OCI-LY7 (cell line): ENCODE measurements at regions not wholly inside any gene's neighbourhood (a gene's known extent, or its start where the extent isn't known, plus 50 kb on each side); places are given as distances from the start of the nearest gene placed in this dataset.

Experiments used
- BruUV-seq: library from RNA; stranded (reverse); fragments of 400-500 nt; replicated peaks from 2 replicates; lab custom pipeline; 2021; lab: Mats Ljungman, UMichigan
- CTCF ChIA-PET: fragments of 300-600 bp; sonication (Branson Sonifier 250); formaldehyde crosslinking; loops from one replicate; lab custom pipeline; 2022; ENCODE audit warnings: antibody characterized with exemption; ENCODE audit not compliant: unreplicated experiment; lab: Charles Lee
- POLR2A ChIA-PET: fragments of 300-600 bp; sonication (Branson Sonifier 250); formaldehyde crosslinking; loops from one replicate; lab custom pipeline; 2022; ENCODE audit warnings: antibody characterized with exemption; lab: Charles Lee
- DNase-seq: peaks from one replicate; pipeline ENCODE4 v3.0.0-alpha.2; 2015; ENCODE audit warnings: low spot score
- H2AFZ ChIP-seq: fragments of 200-600 bp; sonication (generic), shearing (Covaris generic); 2 replicates; pipeline ENCODE4 v1.6.1; 2014; ENCODE audit warnings: mild to moderate bottlenecking, antibody characterized with exemption, low read length, moderate library complexity
- H3K27ac ChIP-seq: fragments of 200-600 bp; sonication (generic); 2 replicates; pipeline ENCODE4 v1.5.1; 2014; ENCODE audit warnings: mixed run types, low read depth, mild to moderate bottlenecking, moderate library complexity, low read length, inconsistent platforms; ENCODE audit not compliant: poor library complexity, severe bottlenecking
- H3K36me3 ChIP-seq: fragments of 200-600 bp; sonication (generic); 2 replicates; pipeline ENCODE4 v1.6.1; 2014; ENCODE audit warnings: mild to moderate bottlenecking, antibody characterized with exemption, low read length, moderate library complexity, mixed read lengths; ENCODE audit not compliant: insufficient read depth
- H3K4me1 ChIP-seq: fragments of 200-600 bp; sonication (generic); 2 replicates; pipeline ENCODE4 v1.5.1; 2014; ENCODE audit warnings: mild to moderate bottlenecking, low read length; ENCODE audit not compliant: insufficient read depth, poor library complexity, severe bottlenecking
- H3K4me2 ChIP-seq: fragments of 200-600 bp; sonication (generic); 2 replicates; pipeline ENCODE4 v1.6.1; 2014; ENCODE audit warnings: mild to moderate bottlenecking, low read length
- H3K4me3 ChIP-seq: fragments of 200-600 bp; sonication (generic); 2 replicates; pipeline ENCODE4 v1.5.1; 2014; ENCODE audit warnings: mild to moderate bottlenecking, low read depth, low read length; ENCODE audit not compliant: poor library complexity, severe bottlenecking
- H3K79me2 ChIP-seq: fragments of 200-600 bp; sonication (generic); 2 replicates; pipeline ENCODE4 v1.6.1; 2016; ENCODE audit warnings: low read depth, mild to moderate bottlenecking, low read length, moderate library complexity, mixed read lengths; ENCODE audit not compliant: insufficient read depth
- H3K9me2 ChIP-seq: fragments of 200-600 bp; sonication (generic); 2 replicates; pipeline ENCODE4 v1.6.1; 2016; ENCODE audit warnings: mild to moderate bottlenecking, low read length, mixed read lengths; ENCODE audit not compliant: insufficient read depth
- H3K9me3 ChIP-seq: fragments of 200-600 bp; sonication (generic); 2 replicates; pipeline ENCODE4 v1.6.1; 2014; ENCODE audit warnings: mild to moderate bottlenecking, mixed run types, low read length, mixed read lengths
- H4K20me1 ChIP-seq: fragments of 200-600 bp; sonication (generic); 2 replicates; pipeline ENCODE4 v1.6.1; 2014; ENCODE audit warnings: mild to moderate bottlenecking, antibody characterized with exemption, low read length, moderate library complexity, mixed read lengths; ENCODE audit not compliant: insufficient read depth
- EZH2phosphoT487 ChIP-seq: fragments of 200-600 bp; sonication (generic); IDR thresholded peaks from 2 replicates; pipeline ENCODE4 v1.6.1; 2018; ENCODE audit warnings: low read depth, borderline replicate concordance, mild to moderate bottlenecking, mixed run types, antibody characterized with exemption, low read length, moderate library complexity, mixed read lengths
- intact Hi-C: fragments of 100-400 bp; cut with micrococcal nuclease; formaldehyde crosslinking; loops from one replicate; pipeline ENCODE4 v1.10.0; 2022; ENCODE audit not compliant: unreplicated experiment
- TF ChIP-seq, protein P1 (sequence below): fragments of 200-600 bp; sonication (generic); conservative IDR thresholded peaks from 2 replicates; pipeline ENCODE4 v1.5.1; 2014; ENCODE audit warnings: mild to moderate bottlenecking, antibody characterized with exemption, low read length, moderate library complexity, mixed read lengths

DNA sequence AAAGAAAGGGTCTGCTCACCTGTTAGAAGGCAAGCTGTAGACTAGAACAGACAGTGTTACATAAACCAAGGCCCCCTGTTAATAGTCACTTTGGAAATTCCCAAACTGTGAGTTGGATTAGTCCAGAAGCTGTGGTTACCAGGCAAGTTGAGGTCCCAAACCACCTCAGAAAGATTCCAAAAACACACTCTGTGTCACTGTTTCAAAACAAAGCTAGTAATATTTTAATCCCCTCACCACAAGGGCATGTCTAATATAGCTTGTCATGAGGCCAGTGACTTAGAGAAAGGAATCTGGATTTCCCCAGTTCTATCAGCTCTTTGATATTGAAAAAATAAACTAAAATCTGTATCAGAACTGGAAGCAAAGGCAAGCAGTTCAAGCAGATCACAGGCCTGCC, 244.6 kb downstream of the HAO1 start:
- no peak overlapping the region for H3K27ac ChIP-seq
- H3K4me2 ChIP-seq: no peak overlapping the region
- H3K4me3 ChIP-seq: no peak overlapping the region
- ChIA-PET POLR2A (interaction anchor here (0.5 to 1.7 kb wide), 5 partner anchors 9 to 864 kb away, joined by 3 to 9 read pairs (median 3); no protein-coding TSS in a partner anchor), CTCF (no interaction called here)
- TF ChIP-seq, protein P1, sequence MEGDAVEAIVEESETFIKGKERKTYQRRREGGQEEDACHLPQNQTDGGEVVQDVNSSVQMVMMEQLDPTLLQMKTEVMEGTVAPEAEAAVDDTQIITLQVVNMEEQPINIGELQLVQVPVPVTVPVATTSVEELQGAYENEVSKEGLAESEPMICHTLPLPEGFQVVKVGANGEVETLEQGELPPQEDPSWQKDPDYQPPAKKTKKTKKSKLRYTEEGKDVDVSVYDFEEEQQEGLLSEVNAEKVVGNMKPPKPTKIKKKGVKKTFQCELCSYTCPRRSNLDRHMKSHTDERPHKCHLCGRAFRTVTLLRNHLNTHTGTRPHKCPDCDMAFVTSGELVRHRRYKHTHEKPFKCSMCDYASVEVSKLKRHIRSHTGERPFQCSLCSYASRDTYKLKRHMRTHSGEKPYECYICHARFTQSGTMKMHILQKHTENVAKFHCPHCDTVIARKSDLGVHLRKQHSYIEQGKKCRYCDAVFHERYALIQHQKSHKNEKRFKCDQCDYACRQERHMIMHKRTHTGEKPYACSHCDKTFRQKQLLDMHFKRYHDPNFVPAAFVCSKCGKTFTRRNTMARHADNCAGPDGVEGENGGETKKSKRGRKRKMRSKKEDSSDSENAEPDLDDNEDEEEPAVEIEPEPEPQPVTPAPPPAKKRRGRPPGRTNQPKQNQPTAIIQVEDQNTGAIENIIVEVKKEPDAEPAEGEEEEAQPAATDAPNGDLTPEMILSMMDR: no peak
- TF ChIP-seq EZH2phosphoT487: no peak
- no peaks in the 10 kb centered on the region for H4K20me1 ChIP-seq
- H3K9me2 ChIP-seq: no peaks in the 10 kb centered on the region
- H3K4me1 ChIP-seq: no peaks in the 10 kb centered on the region
- no peak overlapping the region for H2AFZ ChIP-seq
- no peak for DNase-seq
- no peaks in the 10 kb centered on the region for H3K79me2 ChIP-seq
- BruUV-seq: no TSS peak
- intact Hi-C loops: no loop called here
- H3K36me3 ChIP-seq: no peaks in the 10 kb centered on the region
- H3K9me3 ChIP-seq: no peaks in the 10 kb centered on the region

DNA sequence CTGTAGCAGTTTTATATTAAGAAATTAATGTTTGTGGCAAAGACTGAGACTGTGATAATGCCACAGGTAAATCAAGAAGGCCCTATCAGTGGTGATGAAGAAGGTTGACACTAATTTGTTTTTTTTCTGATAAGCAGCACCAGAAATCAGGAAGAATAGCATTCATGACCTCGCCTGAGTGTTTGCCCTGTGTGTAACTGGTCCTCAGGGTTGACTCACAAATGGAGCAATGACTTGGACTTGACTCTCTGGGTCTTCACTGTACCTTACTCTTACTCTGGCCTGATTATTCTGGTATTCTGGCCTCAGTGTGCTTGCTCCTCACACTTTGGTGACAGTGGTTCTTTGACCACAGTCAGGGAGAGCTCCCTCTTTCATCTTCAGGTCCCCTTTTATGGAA, 243.9 kb downstream of the HAO1 start:
- H3K79me2 ChIP-seq: no peaks in the 10 kb centered on the region
- POLR2A ChIA-PET: interaction anchor here (0.5 to 1.7 kb wide), 3 partner anchors 64 to 865 kb away, joined by 3 to 5 read pairs (median 3); no protein-coding TSS in a partner anchor
- no peak overlapping the region for H3K4me3 ChIP-seq
- TF ChIP-seq EZH2phosphoT487: no peak
- TF ChIP-seq, protein P1: no peak
- H2AFZ ChIP-seq: no peak overlapping the region
- no peaks in the 10 kb centered on the region for H4K20me1 ChIP-seq
- CTCF ChIA-PET: no interaction called here
- H3K9me2 ChIP-seq: no peaks in the 10 kb centered on the region
- H3K4me1 ChIP-seq: no peaks in the 10 kb centered on the region
- no peak overlapping the region for H3K4me2 ChIP-seq
- H3K9me3 ChIP-seq: no peaks in the 10 kb centered on the region
- no peaks in the 10 kb centered on the region for H3K36me3 ChIP-seq
- intact Hi-C loops: no loop called here
- no peak overlapping the region for H3K27ac ChIP-seq
- no TSS peak for BruUV-seq
- no peak for DNase-seq

DNA sequence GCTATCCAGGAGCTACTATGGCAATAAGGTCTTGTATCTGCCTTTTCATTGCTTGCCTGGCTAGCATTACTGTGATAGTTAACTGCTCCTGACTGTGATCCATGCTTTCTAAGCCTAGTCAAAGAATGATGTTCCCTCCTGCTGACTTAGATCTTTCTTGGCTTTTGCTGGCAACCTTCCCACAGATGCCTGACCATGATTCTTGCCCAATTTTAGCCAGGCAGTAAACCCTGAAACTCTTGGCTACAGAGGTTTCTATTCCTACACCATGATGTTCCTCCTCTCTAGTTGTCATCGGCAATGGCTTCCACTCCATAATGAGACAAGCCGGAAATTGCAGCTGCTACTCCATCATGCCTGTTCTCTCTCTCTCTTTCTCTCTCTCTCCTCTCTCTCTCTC, 238.1 kb downstream of the HAO1 start:
- Histone ChIP-seq H3K36me3 (no peaks in the 10 kb centered on the region), H2AFZ (no peak overlapping the region), H3K27ac (no peak overlapping the region), H4K20me1 (no peaks in the 10 kb centered on the region), H3K9me2 (no peaks in the 10 kb centered on the region), H3K4me2 (no peak overlapping the region), H3K4me1 (peaks cover 8% of the 10 kb centered on the region), H3K9me3 (no peaks in the 10 kb centered on the region), H3K4me3 (no peak overlapping the region), H3K79me2 (no peaks in the 10 kb centered on the region)
- no peak for TF ChIP-seq EZH2phosphoT487
- TF ChIP-seq, protein P1: no peak
- CTCF ChIA-PET: interaction anchor here (0.6 kb wide), 1 partner anchor 146 kb away, joined by 3 read pairs; no protein-coding TSS in a partner anchor
- POLR2A ChIA-PET: interaction anchor here (0.6 kb wide), 1 partner anchor 13 kb away, joined by 3 read pairs; no protein-coding TSS in a partner anchor
- DNase-seq: no peak
- BruUV-seq: no TSS peak
- intact Hi-C loops: no loop called here
